ENCODE measurements at regions not wholly inside any gene's neighbourhood (a gene's known extent, or its start where the extent isn't known, plus 50 kb on each side); places are given as distances from the start of the nearest gene placed in this dataset.

- in situ Hi-C loops (cut with HindIII; ENCODE audit: low pct_unique_long_range_greater_than_20kb, low sequenced_read_pairs): no loop called here
- DNase-seq (ENCODE audit: low read depth, low spot score): no peak
Measured at GRCh38 chr6:25052181-25052580, 116.4 kb upstream of the RIPOR2 start.

- DNase-seq (ENCODE audit: low read depth, low spot score): peak; percentile 80
- in situ Hi-C loops (cut with HindIII; ENCODE audit: low pct_unique_long_range_greater_than_20kb, low sequenced_read_pairs): no loop called here
Measured at GRCh38 chr6:25053875-25054371, 118.2 kb upstream of the RIPOR2 start.

- in situ Hi-C loops (cut with HindIII; ENCODE audit: low pct_unique_long_range_greater_than_20kb, low sequenced_read_pairs): no loop called here
- DNase-seq (ENCODE audit: low read depth, low spot score): no peak
Measured at GRCh38 chr6:25054469-25054868, 118.7 kb upstream of the RIPOR2 start.

GRCh38 chr6:25056130-25056529, 120.4 kb upstream of the RIPOR2 start:
- in situ Hi-C loops (cut with HindIII; ENCODE audit: low pct_unique_long_range_greater_than_20kb, low sequenced_read_pairs): no loop called here
- no peak for DNase-seq (ENCODE audit: low read depth, low spot score)

- no peak for DNase-seq (ENCODE audit: low read depth, low spot score)
- in situ Hi-C loops (cut with HindIII; ENCODE audit: low pct_unique_long_range_greater_than_20kb, low sequenced_read_pairs): no loop called here
Measured at GRCh38 chr6:25057111-25057905, 121.5 kb upstream of the RIPOR2 start.

GRCh38 chr6:25058441-25058840, 122.7 kb upstream of the RIPOR2 start:
- in situ Hi-C loops (cut with HindIII; ENCODE audit: low pct_unique_long_range_greater_than_20kb, low sequenced_read_pairs): no loop called here
- DNase-seq (ENCODE audit: low read depth, low spot score): no peak

GRCh38 chr6:25058941-25059340, 123.2 kb upstream of the RIPOR2 start:
- in situ Hi-C loops (cut with HindIII; ENCODE audit: low pct_unique_long_range_greater_than_20kb, low sequenced_read_pairs): no loop called here
- DNase-seq (ENCODE audit: low read depth, low spot score): no peak

- in situ Hi-C loops (cut with HindIII; ENCODE audit: low pct_unique_long_range_greater_than_20kb, low sequenced_read_pairs): no loop called here
- no peak for DNase-seq (ENCODE audit: low read depth, low spot score)
Measured at GRCh38 chr6:25060522-25060921, 124.8 kb upstream of the RIPOR2 start.

- in situ Hi-C loops (cut with HindIII; ENCODE audit: low pct_unique_long_range_greater_than_20kb, low sequenced_read_pairs): no loop called here
Measured at GRCh38 chr6:25061289-25061936, 125.7 kb upstream of the RIPOR2 start.

GRCh38 chr6:25062070-25062811, 126.5 kb upstream of the RIPOR2 start:
- in situ Hi-C loops (cut with HindIII; ENCODE audit: low pct_unique_long_range_greater_than_20kb, low sequenced_read_pairs): no loop called here
- no peak for DNase-seq (ENCODE audit: low read depth, low spot score)

More at GRCh38 chr6:25061289-25061936, 125.7 kb upstream of the RIPOR2 start:
- peak; percentile 24 for DNase-seq (ENCODE audit: low read depth, low spot score)

- peak; percentile 18 for DNase-seq (ENCODE audit: low read depth, low spot score)
- in situ Hi-C loops (cut with HindIII; ENCODE audit: low pct_unique_long_range_greater_than_20kb, low sequenced_read_pairs): no loop called here
Measured at GRCh38 chr6:25064006-25064405, 128.2 kb upstream of the RIPOR2 start.

- in situ Hi-C loops (cut with HindIII; ENCODE audit: low pct_unique_long_range_greater_than_20kb, low sequenced_read_pairs): no loop called here
- no peak for DNase-seq (ENCODE audit: low read depth, low spot score)
Measured at GRCh38 chr6:25065666-25066065, 129.9 kb upstream of the RIPOR2 start.

GRCh38 chr6:25066593-25066992, 130.8 kb upstream of the RIPOR2 start:
- in situ Hi-C loops (cut with HindIII; ENCODE audit: low pct_unique_long_range_greater_than_20kb, low sequenced_read_pairs): no loop called here
- DNase-seq (ENCODE audit: low read depth, low spot score): no peak

GRCh38 chr6:25068866-25069265, 133.1 kb upstream of the RIPOR2 start:
- DNase-seq (ENCODE audit: low read depth, low spot score): no peak
- in situ Hi-C loops (cut with HindIII; ENCODE audit: low pct_unique_long_range_greater_than_20kb, low sequenced_read_pairs): no loop called here

GRCh38 chr6:25070547-25071366, 135.0 kb upstream of the RIPOR2 start:
- in situ Hi-C loops (cut with HindIII; ENCODE audit: low pct_unique_long_range_greater_than_20kb, low sequenced_read_pairs): no loop called here

GRCh38 chr6:25078141-25078540, 142.4 kb upstream of the RIPOR2 start:
- in situ Hi-C loops (cut with HindIII; ENCODE audit: low pct_unique_long_range_greater_than_20kb, low sequenced_read_pairs): no loop called here
- no peak for DNase-seq (ENCODE audit: low read depth, low spot score)

More at GRCh38 chr6:25070547-25071366, 135.0 kb upstream of the RIPOR2 start:
- DNase-seq (ENCODE audit: low read depth, low spot score): peak; percentile 86

GRCh38 chr6:25083784-25084507, 148.2 kb upstream of the RIPOR2 start:
- in situ Hi-C loops (cut with HindIII; ENCODE audit: low pct_unique_long_range_greater_than_20kb, low sequenced_read_pairs): no loop called here
- DNase-seq (ENCODE audit: low read depth, low spot score): no peak
